Natural killer cell treated with Interleukin-12 subunit alpha and Interleukin-12 subunit beta and Interleukin-15 and Interleukin-18, amount 100 ng/mL, for 72 hours (primary cell): ENCODE measurements at regions not wholly inside any gene's neighbourhood (a gene's known extent, or its start where the extent isn't known, plus 50 kb on each side); places are given as distances from the start of the nearest gene placed in this dataset.
"Not testable (repeated sequence)": the region's sequence is repeated elsewhere in the genome, so short reads cannot be mapped to it uniquely, and the experiment has no call there.

Experiments used
- ATAC-seq, 2 donors: fragments of 150-1000 bp; cut with Tn5 transposase in 1 of 2; sonication (Bioruptor Pico), chemical (Tn5 transposase) in 1 of 2; 2 replicates each; pipeline ENCODE4 v1.10.0; 2021
- DNase-seq: peaks from one replicate; pipeline ENCODE4 v3.0.0; 2022; ENCODE audit warnings: low spot score
- H3K27ac Mint-ChIP-seq, 2 donors: 1 replicate in 1 of 2; 2 replicates in 1 of 2; pipeline ENCODE4 v1.8.0; 2022; ENCODE audit warnings: mixed read lengths in 2 of 2, mild to moderate bottlenecking in 1 of 2, moderate library complexity in 1 of 2
- H3K27me3 Mint-ChIP-seq, 2 donors: 1 replicate in 1 of 2; 2 replicates in 1 of 2; pipeline ENCODE4 v1.8.0; 2022; ENCODE audit warnings: mixed read lengths in 2 of 2
- H3K36me3 Mint-ChIP-seq: one replicate; pipeline ENCODE4 v1.8.0; 2022; ENCODE audit warnings: mixed read lengths
- H3K4me1 Mint-ChIP-seq, 2 donors: 1 replicate in 1 of 2; 2 replicates in 1 of 2; pipeline ENCODE4 v1.8.0; 2022; ENCODE audit warnings: low read depth in 2 of 2, mixed read lengths in 2 of 2, mild to moderate bottlenecking in 1 of 2
- H3K4me3 Mint-ChIP-seq: one replicate; pipeline ENCODE4 v1.8.0; 2022; ENCODE audit warnings: mixed read lengths
- H3K9me3 Mint-ChIP-seq: 2 replicates; pipeline ENCODE4 v1.8.0; 2022; ENCODE audit warnings: mixed read lengths

- Mint-ChIP-seq H3K27ac (no peak overlapping the region), H3K4me3 (no peak overlapping the region), H3K36me3 (no peaks in the 10 kb centered on the region), H3K27me3 (no peaks in the 10 kb centered on the region), H3K9me3 (peaks cover 11% of the 10 kb centered on the region), H3K4me1 (no peaks in the 10 kb centered on the region)
- ATAC-seq (no peak), DNase-seq (no peak)
These were observed 749.4 kb downstream of the PLOD2 start for GRCh38 chr3:145411605-145412004.

GRCh38 chr3:145417678-145418077, 743.3 kb downstream of the PLOD2 start:
- Mint-ChIP-seq H3K36me3 (no peaks in the 10 kb centered on the region), H3K4me3 (no peak overlapping the region), H3K4me1 (no peaks in the 10 kb centered on the region), H3K27ac (no peak overlapping the region), H3K9me3 (peaks cover 17% of the 10 kb centered on the region), H3K27me3 (no peaks in the 10 kb centered on the region)
- no peak for DNase-seq
- no peak for ATAC-seq

- Mint-ChIP-seq H3K36me3 (no peaks in the 10 kb centered on the region), H3K4me1 (no peaks in the 10 kb centered on the region), H3K27me3 (no peaks in the 10 kb centered on the region), H3K27ac (no peak overlapping the region), H3K4me3 (no peak overlapping the region), H3K9me3 (peaks cover 8% of the 10 kb centered on the region)
- ATAC-seq (no peak), DNase-seq (no peak)
These were observed 738.4 kb downstream of the PLOD2 start for GRCh38 chr3:145422556-145422955.

GRCh38 chr3:145427355-145427754, 733.6 kb downstream of the PLOD2 start:
- Mint-ChIP-seq H3K4me3 (no peak overlapping the region), H3K9me3 (no peaks in the 10 kb centered on the region), H3K27me3 (no peaks in the 10 kb centered on the region), H3K36me3 (no peaks in the 10 kb centered on the region), H3K4me1 (no peaks in the 10 kb centered on the region), H3K27ac (no peak overlapping the region)
- ATAC-seq (no peak), DNase-seq (no peak)

- Mint-ChIP-seq H3K4me1 (no peaks in the 10 kb centered on the region), H3K27ac (no peak overlapping the region), H3K27me3 (no peaks in the 10 kb centered on the region), H3K9me3 (no peaks in the 10 kb centered on the region), H3K36me3 (no peaks in the 10 kb centered on the region), H3K4me3 (no peak overlapping the region)
- ATAC-seq: no peak
- DNase-seq: no peak
These were observed 731.4 kb downstream of the PLOD2 start for GRCh38 chr3:145429546-145429945.

- ATAC-seq (no peak), DNase-seq (no peak)
- H3K36me3 Mint-ChIP-seq: no peaks in the 10 kb centered on the region
- H3K27me3 Mint-ChIP-seq: no peaks in the 10 kb centered on the region
- H3K27ac Mint-ChIP-seq: no peak overlapping the region
- H3K4me1 Mint-ChIP-seq: no peaks in the 10 kb centered on the region
- H3K9me3 Mint-ChIP-seq: peaks cover 7% of the 10 kb centered on the region
- no peak overlapping the region for H3K4me3 Mint-ChIP-seq
These were observed 712.5 kb downstream of the PLOD2 start for GRCh38 chr3:145448436-145448835.

GRCh38 chr3:145450018-145450682, 710.8 kb downstream of the PLOD2 start:
- no peak overlapping the region for H3K27ac Mint-ChIP-seq
- DNase-seq (no peak), ATAC-seq (no peak)
- H3K4me3 Mint-ChIP-seq: no peak overlapping the region
- H3K4me1 Mint-ChIP-seq: no peaks in the 10 kb centered on the region
- H3K36me3 Mint-ChIP-seq: no peaks in the 10 kb centered on the region
- H3K9me3 Mint-ChIP-seq: peaks cover 3% of the 10 kb centered on the region
- H3K27me3 Mint-ChIP-seq: no peaks in the 10 kb centered on the region

GRCh38 chr3:145457825-145458552, 703.0 kb downstream of the PLOD2 start:
- Mint-ChIP-seq H3K4me1 (no peaks in the 10 kb centered on the region), H3K4me3 (no peak overlapping the region), H3K27ac (no peak overlapping the region), H3K27me3 (no peaks in the 10 kb centered on the region), H3K9me3 (no peaks in the 10 kb centered on the region), H3K36me3 (peaks cover 5% of the 10 kb centered on the region)
- no peak for DNase-seq
- ATAC-seq: no peak

GRCh38 chr3:145459681-145460080, 701.3 kb downstream of the PLOD2 start:
- not testable (repeated sequence) for DNase-seq, H3K27me3 Mint-ChIP-seq, H3K27ac Mint-ChIP-seq, H3K4me1 Mint-ChIP-seq, H3K9me3 Mint-ChIP-seq, ATAC-seq, H3K36me3 Mint-ChIP-seq, H3K4me3 Mint-ChIP-seq

- no peak for ATAC-seq
- no peaks in the 10 kb centered on the region for H3K27me3 Mint-ChIP-seq
- H3K4me1 Mint-ChIP-seq: no peaks in the 10 kb centered on the region
- H3K4me3 Mint-ChIP-seq: no peak overlapping the region
- no peak for DNase-seq
- no peak overlapping the region for H3K27ac Mint-ChIP-seq
- peaks cover 13% of the 10 kb centered on the region for H3K9me3 Mint-ChIP-seq
- peaks cover 7% of the 10 kb centered on the region for H3K36me3 Mint-ChIP-seq
These were observed 689.0 kb downstream of the PLOD2 start for GRCh38 chr3:145471976-145472375.

GRCh38 chr3:145482735-145483134, 678.2 kb downstream of the PLOD2 start:
- Mint-ChIP-seq H3K9me3 (peaks cover 15% of the 10 kb centered on the region), H3K36me3 (peaks cover 12% of the 10 kb centered on the region)
- not testable (repeated sequence) for DNase-seq, ATAC-seq, H3K27me3 Mint-ChIP-seq, H3K27ac Mint-ChIP-seq, H3K4me1 Mint-ChIP-seq, H3K4me3 Mint-ChIP-seq

- H3K27me3 Mint-ChIP-seq: no peaks in the 10 kb centered on the region
- peaks cover 7% of the 10 kb centered on the region for H3K36me3 Mint-ChIP-seq
- no peak overlapping the region for H3K27ac Mint-ChIP-seq
- peaks cover 4% of the 10 kb centered on the region for H3K9me3 Mint-ChIP-seq
- no peaks in the 10 kb centered on the region for H3K4me1 Mint-ChIP-seq
- no peak overlapping the region for H3K4me3 Mint-ChIP-seq
- DNase-seq: no peak
- no peak for ATAC-seq
These were observed 677.0 kb downstream of the PLOD2 start for GRCh38 chr3:145483992-145484391.

- no peaks in the 10 kb centered on the region for H3K27me3 Mint-ChIP-seq
- H3K4me1 Mint-ChIP-seq: no peaks in the 10 kb centered on the region
- no peak overlapping the region for H3K4me3 Mint-ChIP-seq
- peaks cover 5% of the 10 kb centered on the region for H3K9me3 Mint-ChIP-seq
- DNase-seq: no peak
- no peak overlapping the region for H3K27ac Mint-ChIP-seq
- no peaks in the 10 kb centered on the region for H3K36me3 Mint-ChIP-seq
- no peak for ATAC-seq
These were observed 672.0 kb downstream of the PLOD2 start for GRCh38 chr3:145489011-145489410.

GRCh38 chr3:145490088-145491048, 670.6 kb downstream of the PLOD2 start:
- Mint-ChIP-seq H3K27ac (no peak overlapping the region), H3K27me3 (no peaks in the 10 kb centered on the region), H3K9me3 (peaks cover 5% of the 10 kb centered on the region), H3K4me1 (no peaks in the 10 kb centered on the region), H3K36me3 (no peaks in the 10 kb centered on the region), H3K4me3 (no peak overlapping the region)
- DNase-seq (no peak), ATAC-seq (no peak)
